CD14-positive monocyte (primary cell): ENCODE measurements at regions not wholly inside any gene's neighbourhood (a gene's known extent, or its start where the extent isn't known, plus 50 kb on each side); places are given as distances from the start of the nearest gene placed in this dataset.

Source experiments
- DNase-seq, 3 donors: peaks; one replicate each; pipeline ENCODE4 v3.0.0-alpha.2; 2011 to 2022
- H2AFZ ChIP-seq: 2 replicates; pipeline ENCODE4 v1.6.0; 2012; ENCODE audit warnings: mild to moderate bottlenecking, low read depth, low read length, inconsistent platforms; ENCODE audit not compliant: insufficient read depth, poor library complexity, severe bottlenecking
- H3K27ac ChIP-seq, 2 donors: 1 replicate in 1 of 2; 2 replicates in 1 of 2; pipeline ENCODE4 v1.5.1; 2012 to 2013; ENCODE audit warnings: low read length in 2 of 2, control low read depth in 1 of 2, inconsistent platforms in 1 of 2, low read depth in 1 of 2, mild to moderate bottlenecking in 1 of 2
- H3K27me3 ChIP-seq, 2 donors: one replicate each; pipeline versions ENCODE4 v1.6.0 to v1.6.1; 2011 to 2013; ENCODE audit warnings: low read length in 2 of 2; ENCODE audit not compliant: control insufficient read depth in 2 of 2, insufficient read depth in 2 of 2
- H3K36me3 ChIP-seq, 2 donors: replicated peaks in 1 of 2; 1 replicate in 1 of 2; 2 replicates in 1 of 2; pipeline versions ENCODE4 v1.5.1 to v1.6.1; 2012 to 2013; ENCODE audit warnings: low read length in 2 of 2, control low read depth in 1 of 2, inconsistent platforms in 1 of 2, mild to moderate bottlenecking in 1 of 2; ENCODE audit not compliant: insufficient read depth in 2 of 2, control insufficient read depth in 1 of 2
- H3K4me1 ChIP-seq, 2 donors: 1 replicate in 1 of 2; 2 replicates in 1 of 2; pipeline versions ENCODE4 v1.5.1 to v1.6.1; 2012 to 2013; ENCODE audit warnings: low read length in 2 of 2, control low read depth in 1 of 2, inconsistent platforms in 1 of 2, mild to moderate bottlenecking in 1 of 2, moderate library complexity in 1 of 2; ENCODE audit not compliant: insufficient read depth in 2 of 2, control insufficient read depth in 1 of 2
- H3K4me2 ChIP-seq: replicated peaks from 2 replicates; pipeline ENCODE3; 2012; ENCODE audit warnings: low read length, moderate library complexity, mild to moderate bottlenecking; ENCODE audit not compliant: poor library complexity, severe bottlenecking; ENCODE audit errors: extremely low read depth
- H3K4me3 ChIP-seq, 3 experiments: fragments of 200-600 bp in 1 of 3; sonication (generic) in 1 of 3; replicated peaks in 1 of 3; 1 replicate in 2 of 3; 2 replicates in 1 of 3; pipeline ENCODE4 v1.5.1; 2011 to 2013; ENCODE audit warnings: low read length in 3 of 3, mild to moderate bottlenecking in 3 of 3, control low read depth in 2 of 3, low read depth in 2 of 3, inconsistent platforms in 1 of 3, moderate library complexity in 1 of 3
- H3K79me2 ChIP-seq: 2 replicates; pipeline ENCODE4 v1.6.0; 2012; ENCODE audit warnings: mild to moderate bottlenecking, control low read depth, inconsistent platforms, low read length, moderate library complexity; ENCODE audit not compliant: insufficient read depth
- H3K9ac ChIP-seq: 2 replicates; pipeline ENCODE4 v1.6.0; 2017; ENCODE audit warnings: low read length, mild to moderate bottlenecking; ENCODE audit not compliant: insufficient read depth, poor library complexity, severe bottlenecking
- H3K9me3 ChIP-seq, 2 donors: replicated peaks in 1 of 2; 1 replicate in 1 of 2; 2 replicates in 1 of 2; pipeline versions ENCODE4 v1.5.1 to v1.6.1; 2012 to 2013; ENCODE audit warnings: low read length in 2 of 2, control low read depth in 1 of 2; ENCODE audit not compliant: control insufficient read depth in 1 of 2, insufficient read depth in 1 of 2
- H4K20me1 ChIP-seq: 2 replicates; pipeline ENCODE4 v1.6.0; 2012; ENCODE audit warnings: mild to moderate bottlenecking, low read length, control low read depth, moderate library complexity; ENCODE audit not compliant: insufficient read depth
- H3K27ac Mint-ChIP-seq, 7 donors: one replicate each; pipeline ENCODE4 v1.8.0; 2020; ENCODE audit warnings: mild to moderate bottlenecking in 7 of 7, mixed read lengths in 7 of 7, moderate library complexity in 6 of 7, inconsistent platforms in 2 of 7
- H3K27me3 Mint-ChIP-seq, 3 donors: one replicate each; pipeline ENCODE4 v1.8.0; 2021 to 2022; ENCODE audit warnings: low read depth in 3 of 3, mild to moderate bottlenecking in 3 of 3, mixed read lengths in 3 of 3, moderate library complexity in 3 of 3, inconsistent platforms in 1 of 3
- H3K36me3 Mint-ChIP-seq, 2 donors: one replicate each; pipeline ENCODE4 v1.8.0; 2020; ENCODE audit warnings: mixed read lengths in 2 of 2, inconsistent platforms in 1 of 2, mild to moderate bottlenecking in 1 of 2
- H3K4me1 Mint-ChIP-seq: one replicate; pipeline ENCODE4 v1.8.0; 2020; ENCODE audit warnings: mild to moderate bottlenecking, mixed read lengths
- H3K4me3 Mint-ChIP-seq, 2 donors: one replicate each; pipeline ENCODE4 v1.8.0; 2020; ENCODE audit warnings: mild to moderate bottlenecking in 2 of 2, mixed read lengths in 2 of 2, moderate library complexity in 1 of 2
- H3K9me3 Mint-ChIP-seq, 7 donors: one replicate each; pipeline ENCODE4 v1.8.0; 2020 to 2022; ENCODE audit warnings: mixed read lengths in 7 of 7, mild to moderate bottlenecking in 6 of 7, moderate library complexity in 6 of 7, inconsistent platforms in 2 of 7
- CTCF ChIP-seq: fragments of 200-600 bp; IDR thresholded peaks from one replicate; pipeline ENCODE4 v1.8.0; 2022; ENCODE audit warnings: antibody characterized with exemption, mild to moderate bottlenecking
- WGBS: methylation state at CpG from one replicate; pipeline ENCODE4 v1.1.5; 2013; ENCODE audit warnings: missing lambda C conversion rate; ENCODE audit not compliant: insufficient coverage; 5-methylcytosine and 5-hydroxymethylcytosine counted together
- intact Hi-C, 2 donors: fragments of 100-400 bp; cut with micrococcal nuclease; formaldehyde crosslinking; loops; one replicate each; pipeline versions ENCODE4 v1.15.0 to v1.15.1; 2023

- intact Hi-C loops = no loop called here
- H3K36me3 Mint-ChIP-seq = no peaks in the 10 kb centered on the region
- no peak overlapping the region for H3K27ac Mint-ChIP-seq
- H3K27me3 ChIP-seq = no peaks in the 10 kb centered on the region
- H3K9me3 Mint-ChIP-seq = peaks cover 0 to 13% (median 3%) of the 10 kb centered on the region in 7 donors
- H3K79me2 ChIP-seq = no peaks in the 10 kb centered on the region
- H3K4me1 Mint-ChIP-seq = no peaks in the 10 kb centered on the region
- no peaks in the 10 kb centered on the region for H3K36me3 ChIP-seq
- H3K27ac ChIP-seq = no peak overlapping the region
- no peaks in the 10 kb centered on the region for H3K9me3 ChIP-seq
- H2AFZ ChIP-seq = no peak overlapping the region
- peaks cover 0 to 6% (median 0%) of the 10 kb centered on the region in 3 donors for H3K27me3 Mint-ChIP-seq
- WGBS = no CpG with 5 or more reads among the region's 2 CpGs
- no peaks in the 10 kb centered on the region for H3K4me1 ChIP-seq
- no peak overlapping the region for H3K4me2 ChIP-seq
- H3K4me3 Mint-ChIP-seq = no peak overlapping the region
- TF ChIP-seq CTCF = no peak
- H3K9ac ChIP-seq = no peak overlapping the region
- no peak overlapping the region for H3K4me3 ChIP-seq
- no peaks in the 10 kb centered on the region for H4K20me1 ChIP-seq
- no peak for DNase-seq
These were observed 223.2 kb downstream of the TDRD15 start for GRCh38 chr2:21346984-21347383.

GRCh38 chr2:21353879-21354679 lies 230.3 kb downstream of the TDRD15 start:
- H3K79me2 ChIP-seq = no peaks in the 10 kb centered on the region
- no peak overlapping the region for H3K4me3 ChIP-seq
- H3K27me3 ChIP-seq = no peaks in the 10 kb centered on the region
- H3K9me3 ChIP-seq = no peaks in the 10 kb centered on the region
- H4K20me1 ChIP-seq = no peaks in the 10 kb centered on the region
- no peaks in the 10 kb centered on the region for H3K36me3 ChIP-seq
- no peak for DNase-seq
- no peak overlapping the region for H2AFZ ChIP-seq
- Mint-ChIP-seq H3K27ac (no peak overlapping the region), H3K4me1 (peaks cover 3% of the 10 kb centered on the region), H3K36me3 (no peaks in the 10 kb centered on the region), H3K27me3 (peaks cover 1 to 13% (median 6%) of the 10 kb centered on the region in 3 donors), H3K9me3 (peaks cover 0 to 2% (median 0%) of the 10 kb centered on the region in 7 donors), H3K4me3 (no peak overlapping the region)
- no peak for TF ChIP-seq CTCF
- H3K27ac ChIP-seq = no peak overlapping the region
- H3K4me1 ChIP-seq = no peaks in the 10 kb centered on the region
- 100% methylated on average over 2 of the region's 3 CpGs for WGBS
- H3K9ac ChIP-seq = no peak overlapping the region
- no peak overlapping the region for H3K4me2 ChIP-seq
- intact Hi-C loops = no loop called here
